ENCODE measurements at regions not wholly inside any gene's neighbourhood (a gene's known extent, or its start where the extent isn't known, plus 50 kb on each side); places are given as distances from the start of the nearest gene placed in this dataset.

GRCh38 chr2:239498576-239498975, 97.8 kb upstream of the HDAC4 start:
- TF ChIP-seq SPI1 (IDR thresholded peaks at IDR 0.05; ENCODE audit: borderline replicate concordance, low read depth) (no peak), CTCF (IDR thresholded peaks at IDR 0.05; ENCODE audit: insufficient read depth, low read length) (no peak)
